Neural crest cell (in vitro differentiated cells): ENCODE measurements at regions not wholly inside any gene's neighbourhood (a gene's known extent, or its start where the extent isn't known, plus 50 kb on each side); places are given as distances from the start of the nearest gene placed in this dataset.

Experiments
- DNase-seq: peaks from one replicate; pipeline ENCODE4 v3.0.0; 2021; ENCODE audit warnings: low read depth, mixed read lengths, low spot score
- H3K27ac Mint-ChIP-seq: one replicate; pipeline ENCODE4 v1.8.0; 2021; ENCODE audit warnings: mild to moderate bottlenecking, mixed read lengths; ENCODE audit not compliant: unreplicated experiment
- H3K27me3 Mint-ChIP-seq: 2 replicates; pipeline ENCODE4 v1.8.0; 2021; ENCODE audit warnings: low read depth, mild to moderate bottlenecking, mixed read lengths
- H3K36me3 Mint-ChIP-seq: 2 replicates; pipeline ENCODE4 v1.8.0; 2021; ENCODE audit warnings: low read depth, mild to moderate bottlenecking, mixed read lengths
- H3K4me1 Mint-ChIP-seq: 2 replicates; pipeline ENCODE4 v1.8.0; 2021; ENCODE audit warnings: mixed read lengths
- H3K4me3 Mint-ChIP-seq: one replicate; pipeline ENCODE4 v1.8.0; 2021; ENCODE audit warnings: mild to moderate bottlenecking, mixed read lengths
- H3K9me3 Mint-ChIP-seq: 2 replicates; pipeline ENCODE4 v1.8.0; 2021; ENCODE audit warnings: mixed read lengths
- CTCF ChIP-seq: fragments of 200-600 bp; sonication (generic); conservative IDR thresholded peaks from 2 replicates; pipeline ENCODE4 v1.5.0; 2021; ENCODE audit warnings: antibody characterized with exemption, mild to moderate bottlenecking

- DNase-seq = no peak
- H3K9me3 Mint-ChIP-seq = peaks cover 10% of the 10 kb centered on the region
- no peak for TF ChIP-seq CTCF
- H3K4me3 Mint-ChIP-seq = no peak overlapping the region
- peaks cover 18% of the 10 kb centered on the region for H3K4me1 Mint-ChIP-seq
- H3K36me3 Mint-ChIP-seq = no peaks in the 10 kb centered on the region
- no peak overlapping the region for H3K27ac Mint-ChIP-seq
- peaks cover 3% of the 10 kb centered on the region for H3K27me3 Mint-ChIP-seq
Measured at GRCh38 chr12:114921781-114922180, 237.8 kb upstream of the TBX3 start.

GRCh38 chr12:114920771-114921554, 237.0 kb upstream of the TBX3 start:
- no peaks in the 10 kb centered on the region for H3K36me3 Mint-ChIP-seq
- H3K27ac Mint-ChIP-seq = no peak overlapping the region
- H3K27me3 Mint-ChIP-seq = peaks cover 3% of the 10 kb centered on the region
- H3K4me1 Mint-ChIP-seq = peaks cover 18% of the 10 kb centered on the region
- H3K9me3 Mint-ChIP-seq = peaks cover 6% of the 10 kb centered on the region
- no peak for TF ChIP-seq CTCF
- no peak for DNase-seq
- H3K4me3 Mint-ChIP-seq = no peak overlapping the region

GRCh38 chr12:114919479-114919878, 235.5 kb upstream of the TBX3 start:
- Mint-ChIP-seq H3K4me3 (no peak overlapping the region), H3K36me3 (no peaks in the 10 kb centered on the region), H3K9me3 (peaks cover 4% of the 10 kb centered on the region), H3K4me1 (peaks cover 27% of the 10 kb centered on the region), H3K27me3 (no peaks in the 10 kb centered on the region), H3K27ac (no peak overlapping the region)
- DNase-seq = no peak
- TF ChIP-seq CTCF = no peak

- Mint-ChIP-seq H3K27me3 (no peaks in the 10 kb centered on the region), H3K4me1 (peaks cover 34% of the 10 kb centered on the region), H3K9me3 (peaks cover 4% of the 10 kb centered on the region), H3K36me3 (no peaks in the 10 kb centered on the region), H3K4me3 (no peak overlapping the region), H3K27ac (no peak overlapping the region)
- no peak for DNase-seq
- TF ChIP-seq CTCF = no peak
Measured at GRCh38 chr12:114918535-114919233, 234.7 kb upstream of the TBX3 start.

- no peak overlapping the region for H3K4me3 Mint-ChIP-seq
- peaks cover 2% of the 10 kb centered on the region for H3K9me3 Mint-ChIP-seq
- no peak for TF ChIP-seq CTCF
- no peaks in the 10 kb centered on the region for H3K36me3 Mint-ChIP-seq
- peaks cover 34% of the 10 kb centered on the region for H3K4me1 Mint-ChIP-seq
- no peak overlapping the region for H3K27ac Mint-ChIP-seq
- DNase-seq = no peak
- no peaks in the 10 kb centered on the region for H3K27me3 Mint-ChIP-seq
Measured at GRCh38 chr12:114917953-114918352, 234.0 kb upstream of the TBX3 start.
